ENCODE measurements at regions not wholly inside any gene's neighbourhood (a gene's known extent, or its start where the extent isn't known, plus 50 kb on each side); places are given as distances from the start of the nearest gene placed in this dataset.
"Not testable (repeated sequence)": the region's sequence is repeated elsewhere in the genome, so short reads cannot be mapped to it uniquely, and the experiment has no call there.

DNA sequence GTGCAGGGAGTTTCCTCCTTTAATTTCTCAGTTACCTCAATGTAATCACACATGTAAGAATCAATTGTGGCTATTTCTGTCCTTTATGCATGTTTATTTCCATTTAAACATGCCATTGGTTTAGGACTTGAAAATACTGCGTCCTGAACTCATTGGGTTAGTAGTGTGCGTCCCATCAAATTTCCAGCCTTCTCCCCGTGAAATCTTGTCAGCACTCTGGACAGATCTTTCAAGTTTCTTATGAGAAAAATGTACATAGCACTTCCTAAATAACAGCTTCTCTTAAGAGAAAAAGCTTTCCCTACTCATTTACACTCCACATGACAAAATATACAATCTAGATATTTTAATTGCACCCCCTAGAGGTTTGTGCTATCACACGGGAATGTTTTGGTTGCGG lies 353.9 kb upstream of the FOLH1 start:
- DNase-seq (ENCODE audit: low spot score); H2BK12ac ChIP-seq (ENCODE audit: low read length); H4K8ac ChIP-seq (ENCODE audit: low read depth, low read length); H3K14ac ChIP-seq (ENCODE audit: low read length); H3K27ac ChIP-seq (replicated peaks; ENCODE audit: low read length); H3K9ac ChIP-seq (ENCODE audit: low read depth, low read length, poor library complexity); H3K79me1 ChIP-seq (ENCODE audit: low read depth, low read length); H3K18ac ChIP-seq (ENCODE audit: low read length); H2AFZ ChIP-seq (ENCODE audit: low read length); H3K9me3 ChIP-seq (replicated peaks in 1 of 2; ENCODE audit: control insufficient read depth in 2 of 2, insufficient read depth in 1 of 2, low read depth in 1 of 2, low read length in 2 of 2); H3K4me1 ChIP-seq (ENCODE audit: control insufficient read depth in 2 of 2, insufficient read depth in 1 of 2, low read depth in 1 of 2, low read length in 2 of 2); H3K23ac ChIP-seq (ENCODE audit: low read depth, low read length, poor library complexity); H3K4me3 ChIP-seq (ENCODE audit: low read length in 2 of 2); H3K36me3 ChIP-seq (replicated peaks in 1 of 2; ENCODE audit: control insufficient read depth in 2 of 2, insufficient read depth in 2 of 2, low read length in 2 of 2); H4K91ac ChIP-seq (ENCODE audit: low read depth, low read length, poor library complexity); H2BK5ac ChIP-seq (ENCODE audit: low read length); H2AK5ac ChIP-seq (ENCODE audit: low read depth, low read length); H3K4me2 ChIP-seq (ENCODE audit: insufficient read depth, low read length, poor library complexity, severe bottlenecking); H3K4ac ChIP-seq (ENCODE audit: low read length); H3K27me3 ChIP-seq (ENCODE audit: control insufficient read depth in 3 of 3, insufficient read depth in 3 of 3, low read depth in 1 of 3, low read length in 3 of 3); H2BK15ac ChIP-seq (ENCODE audit: low read length); H2BK120ac ChIP-seq (ENCODE audit: low read depth, low read length): not testable (repeated sequence)
- WGBS, 2 donors (ENCODE audit: extremely low coverage in 2 of 2, insufficient read length in 2 of 2, insufficient replicate concordance in 1 of 2): no CpG with 5 or more reads among the region's 5 CpGs

DNA sequence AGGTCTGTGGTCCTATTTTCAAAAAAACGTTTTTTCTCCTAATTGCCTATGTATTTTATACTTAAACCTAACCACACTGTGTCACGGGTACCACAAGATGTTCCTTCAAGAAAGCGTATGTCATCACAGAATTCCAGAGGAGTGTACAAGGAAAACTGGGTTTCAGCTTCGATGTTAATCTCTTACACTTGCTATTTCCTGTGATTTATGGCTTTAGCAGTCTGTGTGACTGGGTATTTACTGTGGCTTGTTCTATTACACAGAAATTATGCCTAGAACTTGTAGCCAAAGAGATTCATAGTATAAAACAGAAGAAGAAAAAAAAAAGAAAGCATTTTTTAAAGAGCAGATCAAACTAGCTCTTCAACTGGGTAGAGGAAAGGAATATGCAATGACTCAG lies 371.1 kb upstream of the FOLH1 start:
- not testable (repeated sequence) for H4K91ac ChIP-seq (ENCODE audit: low read depth, low read length, poor library complexity); H3K23ac ChIP-seq (ENCODE audit: low read depth, low read length, poor library complexity); H3K27ac ChIP-seq (replicated peaks; ENCODE audit: low read length); H3K4me1 ChIP-seq (ENCODE audit: control insufficient read depth in 2 of 2, insufficient read depth in 1 of 2, low read depth in 1 of 2, low read length in 2 of 2); H3K14ac ChIP-seq (ENCODE audit: low read length); H3K4me2 ChIP-seq (ENCODE audit: insufficient read depth, low read length, poor library complexity, severe bottlenecking); H2BK120ac ChIP-seq (ENCODE audit: low read depth, low read length); DNase-seq (ENCODE audit: low spot score); H3K18ac ChIP-seq (ENCODE audit: low read length); H3K9me3 ChIP-seq (replicated peaks in 1 of 2; ENCODE audit: control insufficient read depth in 2 of 2, insufficient read depth in 1 of 2, low read depth in 1 of 2, low read length in 2 of 2); H2BK15ac ChIP-seq (ENCODE audit: low read length); H3K79me1 ChIP-seq (ENCODE audit: low read depth, low read length); H3K27me3 ChIP-seq (ENCODE audit: control insufficient read depth in 3 of 3, insufficient read depth in 3 of 3, low read depth in 1 of 3, low read length in 3 of 3); H3K9ac ChIP-seq (ENCODE audit: low read depth, low read length, poor library complexity); H3K36me3 ChIP-seq (replicated peaks in 1 of 2; ENCODE audit: control insufficient read depth in 2 of 2, insufficient read depth in 2 of 2, low read length in 2 of 2); H2BK5ac ChIP-seq (ENCODE audit: low read length); H2BK12ac ChIP-seq (ENCODE audit: low read length); H3K4ac ChIP-seq (ENCODE audit: low read length); H2AFZ ChIP-seq (ENCODE audit: low read length); H3K4me3 ChIP-seq (ENCODE audit: low read length in 2 of 2); H4K8ac ChIP-seq (ENCODE audit: low read depth, low read length); H2AK5ac ChIP-seq (ENCODE audit: low read depth, low read length)
- WGBS, 2 donors (ENCODE audit: extremely low coverage in 2 of 2, insufficient read length in 2 of 2, insufficient replicate concordance in 1 of 2): no CpG with 5 or more reads among the region's 4 CpGs

DNA sequence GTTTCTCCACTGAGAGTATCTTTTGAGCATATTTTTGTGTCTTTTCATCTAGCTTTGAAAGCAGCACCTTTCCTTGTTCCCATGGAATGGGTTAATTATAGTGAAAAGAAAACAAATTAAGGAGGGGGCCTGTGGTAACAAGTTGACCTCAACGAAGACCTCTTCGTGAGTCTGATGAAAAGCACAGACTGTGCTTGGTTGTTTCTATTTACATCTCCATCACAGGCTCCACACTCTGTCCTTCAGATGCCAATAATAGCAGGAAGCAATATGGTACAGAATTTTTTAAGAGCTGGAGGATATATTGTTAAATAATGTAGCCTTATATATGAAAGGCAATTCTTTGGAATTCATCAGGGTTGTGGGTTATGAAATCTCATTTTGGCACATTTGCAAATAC lies 366.7 kb upstream of the OR4C13 start:
- H2BK5ac ChIP-seq (ENCODE audit: low read length); H2BK120ac ChIP-seq (ENCODE audit: low read depth, low read length); H3K4me1 ChIP-seq (ENCODE audit: control insufficient read depth in 2 of 2, insufficient read depth in 1 of 2, low read depth in 1 of 2, low read length in 2 of 2); H3K27ac ChIP-seq (replicated peaks; ENCODE audit: low read length); H3K4me2 ChIP-seq (ENCODE audit: insufficient read depth, low read length, poor library complexity, severe bottlenecking); H3K4ac ChIP-seq (ENCODE audit: low read length); H3K79me1 ChIP-seq (ENCODE audit: low read depth, low read length); H3K14ac ChIP-seq (ENCODE audit: low read length); H3K23ac ChIP-seq (ENCODE audit: low read depth, low read length, poor library complexity); H3K9me3 ChIP-seq (replicated peaks in 1 of 2; ENCODE audit: control insufficient read depth in 2 of 2, insufficient read depth in 1 of 2, low read depth in 1 of 2, low read length in 2 of 2); H4K91ac ChIP-seq (ENCODE audit: low read depth, low read length, poor library complexity); H2BK12ac ChIP-seq (ENCODE audit: low read length); H3K27me3 ChIP-seq (ENCODE audit: control insufficient read depth in 3 of 3, insufficient read depth in 3 of 3, low read depth in 1 of 3, low read length in 3 of 3); H4K8ac ChIP-seq (ENCODE audit: low read depth, low read length); H3K9ac ChIP-seq (ENCODE audit: low read depth, low read length, poor library complexity); H2BK15ac ChIP-seq (ENCODE audit: low read length); H3K36me3 ChIP-seq (replicated peaks in 1 of 2; ENCODE audit: control insufficient read depth in 2 of 2, insufficient read depth in 2 of 2, low read length in 2 of 2); DNase-seq (ENCODE audit: low spot score); H3K18ac ChIP-seq (ENCODE audit: low read length); H3K4me3 ChIP-seq (ENCODE audit: low read length in 2 of 2); H2AFZ ChIP-seq (ENCODE audit: low read length); H2AK5ac ChIP-seq (ENCODE audit: low read depth, low read length): not testable (repeated sequence)
- no CpG with 5 or more reads among the region's 2 CpGs for WGBS, 2 donors (ENCODE audit: extremely low coverage in 2 of 2, insufficient read length in 2 of 2, insufficient replicate concordance in 1 of 2)

- not testable (repeated sequence) for H3K4ac ChIP-seq (ENCODE audit: low read length); H3K9ac ChIP-seq (ENCODE audit: low read depth, low read length, poor library complexity); H3K23ac ChIP-seq (ENCODE audit: low read depth, low read length, poor library complexity); H3K36me3 ChIP-seq (replicated peaks in 1 of 2; ENCODE audit: control insufficient read depth in 2 of 2, insufficient read depth in 2 of 2, low read length in 2 of 2); H3K9me3 ChIP-seq (replicated peaks in 1 of 2; ENCODE audit: control insufficient read depth in 2 of 2, insufficient read depth in 1 of 2, low read depth in 1 of 2, low read length in 2 of 2); H2AFZ ChIP-seq (ENCODE audit: low read length); H2BK120ac ChIP-seq (ENCODE audit: low read depth, low read length); H3K18ac ChIP-seq (ENCODE audit: low read length); H2BK5ac ChIP-seq (ENCODE audit: low read length); DNase-seq (ENCODE audit: low spot score); H4K91ac ChIP-seq (ENCODE audit: low read depth, low read length, poor library complexity); H4K8ac ChIP-seq (ENCODE audit: low read depth, low read length); H2BK12ac ChIP-seq (ENCODE audit: low read length); H3K4me1 ChIP-seq (ENCODE audit: control insufficient read depth in 2 of 2, insufficient read depth in 1 of 2, low read depth in 1 of 2, low read length in 2 of 2); H2AK5ac ChIP-seq (ENCODE audit: low read depth, low read length); H3K4me2 ChIP-seq (ENCODE audit: insufficient read depth, low read length, poor library complexity, severe bottlenecking); H3K14ac ChIP-seq (ENCODE audit: low read length); H3K4me3 ChIP-seq (ENCODE audit: low read length in 2 of 2); H3K27ac ChIP-seq (replicated peaks; ENCODE audit: low read length); H3K79me1 ChIP-seq (ENCODE audit: low read depth, low read length); H2BK15ac ChIP-seq (ENCODE audit: low read length); H3K27me3 ChIP-seq (ENCODE audit: control insufficient read depth in 3 of 3, insufficient read depth in 3 of 3, low read depth in 1 of 3, low read length in 3 of 3)
Observed at GRCh38 chr11:49608892-49609291, 343.3 kb upstream of the OR4C13 start.

All from neuronal stem cell (in vitro differentiated cells).